GM21723 (cell line): ENCODE measurements at regions not wholly inside any gene's neighbourhood (a gene's known extent, or its start where the extent isn't known, plus 50 kb on each side); places are given as distances from the start of the nearest gene placed in this dataset.
A peak's percentile ranks its signal among the peaks of the same experiment; 100 is the strongest.
"Not testable (repeated sequence)": the region's sequence is repeated elsewhere in the genome, so short reads cannot be mapped to it uniquely, and the experiment has no call there.

ENCODE experiments used
- ATAC-seq: cut with Tn5 transposase; IDR thresholded peaks from one replicate; pipeline ENCODE4 v1.9.1; 2021; ENCODE audit warnings: mild to moderate bottlenecking, moderate library complexity; ENCODE audit not compliant: unreplicated experiment

DNA sequence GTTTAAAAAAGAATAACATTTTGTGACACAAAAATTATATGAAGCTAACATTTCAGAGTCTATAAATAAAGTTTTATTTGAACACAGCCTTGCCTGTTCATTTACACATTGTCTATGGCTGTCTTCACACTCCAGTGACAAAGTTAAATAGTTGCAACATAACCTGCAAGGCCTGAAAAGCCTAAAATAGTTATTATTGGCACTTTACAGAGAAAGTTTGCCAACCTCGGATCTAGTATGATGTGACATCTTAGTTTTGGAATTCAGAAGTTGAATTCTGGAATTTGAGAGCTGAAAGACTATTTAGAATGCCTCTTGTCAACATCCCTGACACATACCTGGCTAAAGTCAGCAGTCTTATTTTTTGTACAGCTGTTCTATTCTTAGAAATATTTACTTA is 68.3 kb downstream of the DYRK2 start:
- no peak for ATAC-seq

DNA sequence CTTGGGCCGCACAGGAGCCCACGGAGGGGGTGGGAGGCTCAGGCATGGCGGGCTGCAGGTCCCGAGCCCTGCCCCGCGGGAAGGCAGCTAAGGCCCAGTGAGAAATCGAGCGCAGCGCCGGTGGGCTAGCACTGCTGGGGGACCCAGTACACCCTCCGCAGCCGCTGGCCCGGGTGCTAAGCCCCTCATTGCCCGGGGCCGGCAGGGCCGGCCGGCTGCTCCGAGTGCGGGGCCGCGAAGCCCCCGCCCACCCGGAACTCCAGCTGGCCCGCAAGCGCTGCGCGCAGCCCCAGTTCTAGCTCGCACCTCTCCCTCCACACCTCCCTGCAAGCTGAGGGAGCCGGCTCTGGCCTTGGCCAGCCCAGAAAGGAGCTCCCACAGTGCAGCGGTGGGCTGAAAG is 70.8 kb downstream of the DYRK2 start:
- ATAC-seq = not testable (repeated sequence)

DNA sequence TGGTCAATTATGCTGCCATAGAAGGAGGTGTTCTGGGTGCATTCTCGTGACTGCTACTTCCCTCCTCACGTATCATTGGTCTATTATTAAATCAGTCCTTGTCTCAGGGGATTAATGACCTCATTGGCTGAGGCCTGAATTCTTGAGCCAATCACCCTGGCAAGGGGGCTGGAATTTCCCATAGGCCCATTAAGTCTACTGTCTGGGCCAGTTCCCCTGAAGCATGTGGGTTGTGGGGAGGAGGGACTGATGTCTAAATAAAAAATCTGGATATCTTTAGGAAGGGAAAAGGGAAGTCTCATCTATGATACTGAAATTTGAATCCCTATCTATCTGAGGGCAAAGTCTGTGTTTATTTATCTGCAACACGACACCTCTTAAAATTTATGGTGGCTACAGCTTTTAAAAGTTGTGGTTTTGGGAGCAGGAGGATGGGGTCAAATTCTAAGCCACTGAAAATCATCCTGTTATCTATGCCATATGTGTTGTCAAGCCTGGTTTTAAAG is 71.9 kb downstream of the DYRK2 start:
- no peak for ATAC-seq

DNA sequence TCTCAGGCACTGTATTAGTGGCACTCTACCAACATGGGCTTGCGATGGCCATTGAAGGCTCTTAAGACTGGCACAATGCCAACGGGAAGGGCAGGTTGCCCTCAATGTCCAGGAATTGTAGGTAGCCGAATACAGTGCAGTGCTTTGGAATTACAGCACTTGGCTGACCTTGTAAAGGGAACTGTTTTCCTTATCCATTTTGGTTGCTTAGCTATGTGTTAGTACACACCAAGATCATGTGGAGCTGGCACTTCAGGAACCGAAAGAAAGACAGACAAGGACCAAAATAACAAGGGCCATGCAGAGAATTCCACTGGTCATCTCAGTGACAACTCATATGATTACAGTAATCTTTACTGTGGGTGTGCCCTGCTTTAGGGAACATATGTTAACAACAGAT is 72.7 kb downstream of the DYRK2 start:
- no peak for ATAC-seq

DNA sequence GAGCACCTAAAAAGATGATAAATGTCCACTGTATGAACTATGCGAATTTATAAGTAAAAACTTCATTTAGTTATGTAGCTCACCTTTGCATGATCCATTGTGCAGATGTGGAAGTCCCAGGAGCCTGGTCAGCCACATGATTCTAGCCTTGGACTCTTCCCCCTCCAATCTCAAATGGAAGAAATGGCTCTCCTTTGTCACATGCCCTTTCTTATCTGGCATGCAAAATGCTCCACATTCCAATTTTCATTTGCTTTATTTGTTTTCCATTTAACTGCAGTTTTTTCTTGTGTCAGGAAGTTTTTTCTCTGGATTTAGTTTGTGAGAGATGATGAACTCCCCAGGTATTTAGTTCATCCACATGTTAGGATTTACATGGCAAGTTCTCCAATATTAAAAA is 73.8 kb downstream of the DYRK2 start:
- no peak for ATAC-seq

DNA sequence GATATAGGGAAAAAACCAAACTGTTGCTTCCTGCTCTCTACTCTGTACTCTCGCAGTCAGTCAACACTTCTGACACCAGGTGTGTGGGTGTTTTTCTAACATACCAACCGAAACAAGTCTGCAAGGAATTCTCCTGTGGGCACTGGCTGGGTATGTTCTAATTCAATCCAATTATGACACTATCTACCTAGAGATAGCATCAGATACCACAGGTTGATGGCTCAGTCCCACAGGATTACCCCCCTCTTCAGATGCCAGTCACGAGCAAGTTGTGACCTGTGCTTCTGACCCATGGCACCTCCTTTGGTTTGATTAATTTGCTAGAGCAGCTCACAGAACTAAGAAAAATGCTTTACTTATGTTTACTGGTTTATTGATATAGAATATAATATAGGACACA is 78.3 kb downstream of the DYRK2 start:
- ATAC-seq = no peak

DNA sequence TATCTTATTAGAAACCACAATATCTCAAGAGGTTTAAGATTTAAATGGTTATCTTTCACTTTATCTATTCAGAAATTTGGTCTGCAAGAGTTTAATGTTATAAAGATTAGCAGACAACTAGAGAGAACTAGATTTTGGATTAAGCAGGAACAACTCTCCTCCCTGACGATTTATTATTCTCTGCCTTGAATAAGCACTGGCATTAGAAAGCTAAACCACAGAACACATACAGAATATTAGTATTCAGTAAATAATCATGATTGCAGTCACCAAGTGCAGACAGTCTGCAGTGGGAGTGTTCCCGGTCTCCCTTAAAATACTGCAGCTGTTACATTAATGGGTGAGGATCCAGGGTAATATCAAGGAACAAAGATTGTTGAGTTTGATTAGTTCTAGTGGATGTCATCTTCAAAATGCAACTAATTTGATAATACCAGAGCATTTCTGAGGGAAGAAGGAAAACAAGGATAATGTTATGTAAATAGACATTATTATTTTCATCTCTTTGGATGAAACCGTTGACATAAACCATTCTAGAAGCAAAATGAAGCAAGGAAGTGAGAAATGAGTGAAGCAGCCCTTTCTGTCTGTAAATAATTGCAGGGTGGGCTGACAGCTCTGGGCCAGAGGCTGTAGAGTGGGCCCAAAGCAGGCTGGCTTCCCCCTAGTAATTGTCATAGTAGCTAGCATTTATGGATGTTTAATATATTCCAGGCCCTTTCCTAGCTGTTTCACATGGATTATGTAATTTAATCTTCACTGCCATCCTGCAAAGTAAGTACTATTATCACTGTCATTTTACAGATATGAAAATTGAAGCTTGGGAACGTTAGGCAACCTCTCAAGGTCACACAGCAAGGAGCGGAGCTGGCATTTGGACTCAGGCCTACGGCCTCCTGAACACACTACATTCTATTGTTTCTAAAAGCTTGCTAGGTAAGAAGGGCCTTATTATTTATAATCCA is 79.4 kb downstream of the DYRK2 start:
- ATAC-seq = no peak

DNA sequence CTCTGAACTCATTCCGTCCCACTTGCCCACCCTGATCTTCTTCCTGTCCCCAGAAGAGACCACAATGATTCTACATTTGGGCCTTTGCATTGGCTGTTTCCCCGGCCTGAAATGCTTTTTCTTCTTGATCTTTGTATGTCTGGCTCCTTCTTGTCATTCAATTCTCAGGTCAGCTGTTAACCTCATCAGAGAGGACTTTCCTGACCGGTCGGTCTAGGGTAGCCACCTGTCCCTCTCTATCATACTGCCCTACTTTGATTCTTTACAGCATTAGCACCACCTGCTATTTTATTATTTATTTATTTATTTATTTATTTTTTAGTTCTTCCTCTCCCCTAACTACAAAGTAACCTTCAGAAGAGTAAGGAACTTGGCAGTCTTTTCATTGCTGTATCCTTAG is 84.3 kb downstream of the DYRK2 start:
- no peak for ATAC-seq

DNA sequence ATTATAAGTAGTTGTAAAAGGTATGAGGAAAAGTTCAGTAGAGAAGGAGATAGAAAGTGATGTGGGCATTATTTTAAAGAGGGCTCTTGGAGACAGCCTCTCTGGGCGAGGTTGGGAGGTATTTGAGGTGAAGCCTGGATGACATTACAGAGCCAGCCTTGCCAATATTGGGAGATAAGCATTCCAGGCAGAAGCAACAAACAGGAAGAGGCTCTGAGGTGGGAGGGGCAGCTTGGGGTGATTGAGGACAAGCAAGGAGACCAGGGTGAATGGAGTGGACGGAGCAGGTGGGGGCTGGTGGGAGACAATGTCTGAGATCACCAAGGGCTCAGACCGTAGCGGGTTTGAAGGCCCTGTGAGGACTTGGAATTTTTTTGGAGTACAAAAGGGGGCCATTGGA is 87.3 kb downstream of the DYRK2 start:
- ATAC-seq = no peak

DNA sequence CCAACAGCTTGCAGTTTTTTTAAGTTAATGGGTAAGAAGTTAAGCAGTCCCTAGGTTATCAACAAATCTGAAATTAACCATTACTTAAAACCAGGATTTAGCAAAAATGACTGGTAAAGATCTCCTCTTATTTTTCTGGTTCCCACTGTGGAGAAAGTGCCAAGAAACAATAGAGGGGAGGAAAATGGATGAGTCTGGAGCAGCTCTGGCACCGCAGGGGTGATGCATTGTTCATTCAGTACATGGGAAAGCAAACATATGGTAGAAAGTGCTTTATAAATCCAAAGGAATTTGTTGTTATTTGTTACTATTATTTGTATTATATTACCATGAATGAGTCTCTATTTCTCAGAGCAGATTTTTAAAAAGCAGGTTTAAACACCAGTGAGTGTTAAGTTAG is 92.2 kb downstream of the DYRK2 start:
- ATAC-seq = no peak

DNA sequence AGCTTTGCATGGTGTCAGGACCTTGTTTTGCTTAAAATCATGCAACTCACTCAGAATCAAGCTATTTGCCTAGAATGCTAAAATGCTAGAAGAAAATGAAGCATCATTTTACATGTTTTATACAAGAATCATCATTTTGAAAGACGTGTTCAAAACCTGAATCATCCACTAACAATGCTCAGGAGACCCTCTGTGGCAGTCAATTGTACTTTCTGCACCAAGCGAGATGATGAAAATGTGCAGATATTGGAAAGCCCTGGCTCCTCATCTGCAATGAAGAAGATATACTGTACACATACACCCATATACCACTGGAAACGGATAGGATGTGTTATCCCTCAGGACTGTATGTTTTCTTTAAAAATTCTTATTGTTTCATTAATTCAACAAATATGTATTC is 92.7 kb downstream of the DYRK2 start:
- ATAC-seq = no peak

DNA sequence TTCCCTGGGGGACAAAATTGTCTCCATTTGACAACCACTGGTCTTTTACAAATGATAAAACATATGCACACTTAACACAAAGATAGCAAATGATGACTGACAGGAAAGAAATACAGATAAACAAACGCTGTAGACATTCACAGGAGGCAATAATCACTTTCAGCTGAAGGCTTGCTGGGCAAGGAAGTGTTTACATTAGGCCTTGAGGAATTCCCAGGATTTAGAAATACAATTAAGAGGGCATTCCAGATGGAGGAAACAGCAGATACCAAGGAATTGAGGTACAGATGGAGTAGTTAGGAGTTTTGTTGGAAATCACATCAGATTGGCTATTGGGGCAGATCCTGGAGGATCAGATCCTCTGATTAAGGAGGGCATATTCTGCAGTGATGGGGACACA is 93.9 kb downstream of the DYRK2 start:
- ATAC-seq = no peak

DNA sequence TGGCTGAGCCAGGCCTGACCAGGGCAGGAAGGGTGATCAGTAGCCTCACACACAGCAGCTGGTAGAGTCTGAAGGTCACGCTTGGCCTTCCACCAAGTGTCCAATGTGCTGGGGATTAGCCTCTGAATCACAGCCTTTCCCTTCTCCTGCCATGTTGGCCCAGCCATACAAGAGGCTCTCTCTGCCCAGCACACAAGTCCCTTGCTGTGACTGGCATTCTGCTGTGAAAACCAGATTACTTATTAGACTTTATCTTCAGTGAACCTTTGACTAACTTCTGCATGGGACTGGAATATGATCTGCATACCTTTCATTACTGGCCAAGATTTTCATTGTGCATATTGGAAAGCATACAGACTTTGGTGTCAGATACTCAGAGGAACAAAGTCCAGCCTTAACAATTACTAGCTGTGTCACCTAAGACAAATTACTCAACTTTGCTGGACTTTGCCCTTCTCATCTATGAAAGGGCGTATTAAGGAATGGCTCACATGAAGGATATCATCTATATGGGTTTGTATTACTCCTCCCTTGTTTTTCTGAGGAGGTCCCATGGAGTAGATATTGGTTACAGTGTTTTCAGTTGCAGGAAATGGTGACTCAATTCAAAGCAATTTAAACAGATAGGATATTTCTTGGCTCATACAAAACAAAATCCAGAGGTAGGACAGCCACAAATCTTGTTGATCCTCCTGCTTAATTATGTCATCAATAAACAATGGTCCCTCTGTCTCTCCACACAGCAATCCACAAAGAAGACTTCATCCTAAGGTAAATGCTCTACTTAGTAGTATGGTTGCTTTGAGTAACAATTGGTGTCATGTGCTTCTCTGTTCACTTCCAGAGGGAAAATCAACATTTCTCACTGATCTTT is 99.6 kb downstream of the DYRK2 start:
- no peak for ATAC-seq

DNA sequence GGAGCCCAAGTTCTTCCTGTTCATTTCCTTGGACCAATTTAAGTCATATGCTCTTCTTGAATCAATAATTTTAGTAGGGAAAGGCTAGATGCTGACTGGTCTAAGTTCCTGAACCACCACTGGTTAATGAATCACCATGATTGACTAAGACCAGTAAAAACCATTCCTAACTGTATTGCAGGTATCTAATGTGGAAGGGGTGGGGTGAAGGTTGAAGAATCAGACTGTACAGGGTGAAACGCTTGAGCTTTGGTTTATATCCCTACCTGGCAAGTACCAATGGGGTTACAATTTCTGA is 100.1 kb downstream of the DYRK2 start:
- ATAC-seq = no peak

DNA sequence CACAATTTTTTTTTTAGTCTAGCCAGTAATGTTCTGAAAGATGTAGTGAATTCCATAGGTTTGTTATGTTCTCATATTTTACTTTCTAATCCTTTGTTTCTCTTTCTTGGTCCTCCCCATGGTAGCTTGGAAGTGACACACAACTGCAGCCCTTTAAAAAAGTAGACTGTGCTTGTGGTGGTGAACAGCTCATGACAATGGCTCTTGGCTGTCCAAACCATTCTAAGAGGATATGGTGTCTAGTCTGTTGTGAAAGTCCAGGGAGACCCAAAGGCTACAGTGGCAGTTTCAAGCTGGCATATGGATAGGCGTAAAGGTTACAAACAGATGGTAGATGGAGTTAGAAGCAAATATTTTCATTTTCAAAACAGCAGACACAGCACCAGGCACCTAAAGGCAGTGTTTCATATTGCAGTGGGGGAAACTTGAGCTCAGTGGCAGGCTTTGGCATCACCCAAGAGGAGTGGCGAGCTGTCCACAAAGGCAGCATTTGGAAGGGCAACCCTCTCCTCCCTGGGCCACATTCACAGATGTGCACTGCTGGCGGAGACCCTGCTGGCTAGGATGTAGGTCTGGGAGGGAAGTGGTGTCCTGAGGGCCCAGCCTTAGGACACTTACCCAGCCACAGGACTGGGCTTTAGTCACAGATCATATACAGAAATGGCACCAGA is 102.1 kb downstream of the DYRK2 start:
- no peak for ATAC-seq

DNA sequence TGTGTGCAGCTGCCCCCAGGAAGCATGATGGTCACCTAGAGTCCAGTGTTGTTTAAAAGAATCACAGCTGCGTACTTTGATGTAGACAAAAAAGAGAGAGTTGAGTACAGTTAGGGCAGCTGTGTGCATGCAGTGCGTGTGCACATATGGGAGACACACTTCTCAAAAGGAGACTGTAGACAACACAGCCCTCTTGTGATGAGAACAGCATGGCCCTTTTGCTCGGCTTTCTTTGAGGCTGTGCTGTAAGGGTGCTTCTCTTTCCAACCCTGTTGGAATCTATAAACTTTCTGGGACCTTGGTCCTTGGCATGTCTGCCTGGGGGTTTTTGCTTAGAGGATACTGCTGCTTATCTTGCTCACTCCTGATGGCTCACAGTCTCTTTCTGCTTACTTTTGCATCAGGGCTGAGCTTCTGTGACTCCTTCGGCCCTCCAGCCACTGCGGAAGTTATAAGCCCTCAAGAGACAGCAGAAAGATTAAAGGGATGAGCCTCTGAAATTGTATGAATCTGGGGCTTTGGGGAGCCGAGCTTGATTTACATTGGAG is 102.9 kb downstream of the DYRK2 start:
- ATAC-seq = no peak

DNA sequence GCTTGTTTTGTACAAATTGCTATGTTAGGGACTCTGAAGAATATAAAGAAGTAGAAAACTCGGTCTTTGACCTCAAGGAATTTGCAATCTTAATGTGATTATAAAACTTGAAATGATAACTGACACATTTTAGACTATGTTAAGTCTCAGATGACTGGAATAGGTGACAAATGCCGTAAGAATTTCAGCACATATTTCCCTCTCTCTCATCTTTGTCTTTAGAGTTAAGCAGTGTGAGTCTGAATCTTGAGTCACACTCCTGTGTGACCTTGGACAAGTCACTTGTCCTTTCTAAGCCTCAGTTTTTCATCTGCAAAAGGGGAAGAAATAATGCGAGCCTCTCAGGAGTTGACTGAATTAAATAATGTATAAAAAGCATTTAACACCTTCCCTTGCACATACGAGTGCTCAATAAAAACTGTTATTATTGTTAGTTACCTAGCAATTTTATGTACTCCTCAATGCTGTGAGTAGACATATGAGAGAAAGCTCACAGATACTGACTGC is 103.7 kb downstream of the DYRK2 start:
- ATAC-seq = no peak

DNA sequence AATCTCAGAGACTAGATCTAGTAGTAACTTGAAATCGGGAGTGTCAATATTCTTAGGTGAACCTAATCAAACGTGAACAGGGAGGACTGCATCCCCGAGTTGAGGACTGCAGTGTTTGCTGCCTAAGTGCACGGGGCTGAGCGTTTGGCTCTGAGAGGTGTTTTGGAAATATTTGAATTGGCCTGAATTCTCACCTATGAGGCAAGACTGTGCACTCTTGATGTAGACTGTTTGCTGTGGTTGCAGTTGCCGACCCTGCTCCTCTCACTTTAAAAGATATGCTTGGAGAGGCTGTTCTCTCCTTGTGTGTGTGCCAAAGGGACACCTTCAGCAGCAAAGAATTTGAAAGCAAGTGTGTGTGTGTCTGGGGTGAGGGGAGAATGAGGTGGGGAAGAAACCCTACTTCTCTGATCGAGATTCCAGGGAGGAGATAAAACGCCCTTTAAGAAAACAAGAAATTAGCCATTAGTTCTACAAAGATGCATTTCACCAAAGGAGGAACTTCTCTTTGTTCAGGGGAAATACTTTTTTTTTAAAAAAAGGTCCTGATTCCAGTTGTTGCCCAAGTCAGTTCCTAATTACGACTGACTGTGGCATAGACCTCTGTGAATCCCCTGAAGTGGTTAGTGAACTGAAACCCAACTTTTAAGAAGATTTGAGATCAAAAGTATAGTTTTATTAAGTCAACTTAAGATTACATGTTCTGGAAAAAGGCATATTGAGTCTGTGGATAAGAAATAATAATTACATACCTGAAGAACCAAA is 106.6 kb downstream of the DYRK2 start:
- ATAC-seq = no peak

DNA sequence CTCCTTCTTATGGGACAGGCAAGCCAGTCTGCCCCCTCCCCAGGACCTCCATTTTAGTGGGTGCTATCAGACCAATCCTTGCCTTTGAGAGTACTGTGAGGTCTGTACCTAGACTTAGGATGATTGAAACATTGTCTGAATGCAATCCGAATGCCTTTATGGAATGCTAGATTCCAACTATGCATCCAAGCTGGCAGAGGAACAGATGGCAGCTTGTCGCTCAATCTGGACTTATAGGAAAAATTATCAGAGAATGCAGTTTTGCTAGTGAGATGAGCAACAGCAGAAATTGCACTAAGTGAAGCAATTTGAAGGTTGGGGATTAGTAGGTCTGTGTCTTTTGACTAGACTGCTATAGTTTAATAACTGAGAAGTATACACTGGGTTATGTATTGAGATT is 109.1 kb downstream of the DYRK2 start:
- ATAC-seq = peak; percentile 30

DNA sequence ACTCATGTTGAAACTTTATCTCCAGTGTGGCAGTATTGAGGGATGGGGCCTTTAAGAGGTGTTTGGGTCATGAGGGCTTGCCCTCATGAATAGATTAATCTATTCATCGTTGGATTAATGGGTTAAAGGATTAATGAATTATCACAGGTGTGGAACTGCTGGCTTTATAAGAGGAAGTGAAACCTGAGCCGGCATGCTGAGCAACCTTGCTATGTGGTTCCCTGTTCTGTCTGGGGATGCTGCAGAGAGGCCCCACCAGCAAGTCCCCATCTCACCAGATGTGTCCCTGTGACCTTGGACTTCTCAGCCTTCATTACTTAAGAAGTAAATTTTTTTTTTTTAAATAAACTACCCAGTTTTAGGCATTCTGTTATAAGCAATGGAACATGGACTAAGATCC is 109.6 kb downstream of the DYRK2 start:
- peak; percentile 100 for ATAC-seq
